ENCODE measurements at regions not wholly inside any gene's neighbourhood (a gene's known extent, or its start where the extent isn't known, plus 50 kb on each side); places are given as distances from the start of the nearest gene placed in this dataset.

DNA sequence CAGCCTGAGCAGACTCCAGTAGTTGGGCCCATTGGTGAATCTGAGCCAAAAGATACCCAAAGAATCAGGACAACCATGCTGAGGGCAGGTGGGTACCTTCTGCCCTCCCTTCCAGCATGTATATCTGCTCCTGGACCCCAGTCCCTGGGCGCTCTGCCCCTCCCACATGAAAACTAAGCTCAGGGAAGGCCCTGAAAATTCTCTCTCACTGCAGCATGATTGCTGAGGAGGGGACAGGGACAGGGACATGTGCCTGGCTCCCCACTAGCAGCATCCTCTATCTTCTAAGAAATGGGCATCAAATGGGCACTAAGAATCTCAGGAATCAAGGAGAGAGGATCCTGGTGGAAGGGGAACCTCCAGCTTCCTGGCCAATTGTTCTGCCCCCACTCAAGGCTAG, 446.0 kb downstream of the MATN1 start:
- TF ChIP-seq, protein P1, sequence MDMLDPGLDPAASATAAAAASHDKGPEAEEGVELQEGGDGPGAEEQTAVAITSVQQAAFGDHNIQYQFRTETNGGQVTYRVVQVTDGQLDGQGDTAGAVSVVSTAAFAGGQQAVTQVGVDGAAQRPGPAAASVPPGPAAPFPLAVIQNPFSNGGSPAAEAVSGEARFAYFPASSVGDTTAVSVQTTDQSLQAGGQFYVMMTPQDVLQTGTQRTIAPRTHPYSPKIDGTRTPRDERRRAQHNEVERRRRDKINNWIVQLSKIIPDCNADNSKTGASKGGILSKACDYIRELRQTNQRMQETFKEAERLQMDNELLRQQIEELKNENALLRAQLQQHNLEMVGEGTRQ (IDR thresholded peaks at IDR 0.05): no peak
- no peak for TF ChIP-seq CTCF (IDR thresholded peaks at IDR 0.05)
- TF ChIP-seq POLR2A (IDR thresholded peaks at IDR 0.05; ENCODE audit: low read length): no peak
- TF ChIP-seq MAX (IDR thresholded peaks at IDR 0.05): no peak
- TF ChIP-seq JUN (IDR thresholded peaks at IDR 0.05): no peak
- TF ChIP-seq, protein P2, sequence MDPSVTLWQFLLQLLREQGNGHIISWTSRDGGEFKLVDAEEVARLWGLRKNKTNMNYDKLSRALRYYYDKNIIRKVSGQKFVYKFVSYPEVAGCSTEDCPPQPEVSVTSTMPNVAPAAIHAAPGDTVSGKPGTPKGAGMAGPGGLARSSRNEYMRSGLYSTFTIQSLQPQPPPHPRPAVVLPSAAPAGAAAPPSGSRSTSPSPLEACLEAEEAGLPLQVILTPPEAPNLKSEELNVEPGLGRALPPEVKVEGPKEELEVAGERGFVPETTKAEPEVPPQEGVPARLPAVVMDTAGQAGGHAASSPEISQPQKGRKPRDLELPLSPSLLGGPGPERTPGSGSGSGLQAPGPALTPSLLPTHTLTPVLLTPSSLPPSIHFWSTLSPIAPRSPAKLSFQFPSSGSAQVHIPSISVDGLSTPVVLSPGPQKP (IDR thresholded peaks at IDR 0.05; ENCODE audit: low read depth, low read length): no peak
